ENCODE measurements at regions not wholly inside any gene's neighbourhood (a gene's known extent, or its start where the extent isn't known, plus 50 kb on each side); places are given as distances from the start of the nearest gene placed in this dataset.
A peak's percentile ranks its signal among the peaks of the same experiment; 100 is the strongest.

DNA sequence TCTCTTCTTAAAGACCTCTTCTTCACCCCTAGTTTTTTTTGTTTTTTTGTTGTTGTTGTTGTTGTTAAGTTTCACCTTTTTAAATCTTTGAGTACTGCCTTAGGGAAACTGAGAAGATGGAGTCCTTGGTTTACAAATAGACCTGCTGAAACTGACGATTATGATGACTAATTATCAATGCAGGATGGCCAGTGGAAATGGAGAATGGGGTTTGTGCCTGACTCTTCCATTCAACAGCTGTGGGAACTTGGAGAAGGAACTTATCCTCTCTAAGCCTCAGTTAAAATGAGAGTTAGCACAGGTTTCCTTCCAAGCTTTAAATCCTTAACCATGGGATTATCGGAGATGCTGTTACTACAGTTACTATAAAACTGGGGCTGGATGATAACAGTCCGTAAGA lies 66.7 kb upstream of the PNMA1 start:
- DNase-seq, result no peak

DNA sequence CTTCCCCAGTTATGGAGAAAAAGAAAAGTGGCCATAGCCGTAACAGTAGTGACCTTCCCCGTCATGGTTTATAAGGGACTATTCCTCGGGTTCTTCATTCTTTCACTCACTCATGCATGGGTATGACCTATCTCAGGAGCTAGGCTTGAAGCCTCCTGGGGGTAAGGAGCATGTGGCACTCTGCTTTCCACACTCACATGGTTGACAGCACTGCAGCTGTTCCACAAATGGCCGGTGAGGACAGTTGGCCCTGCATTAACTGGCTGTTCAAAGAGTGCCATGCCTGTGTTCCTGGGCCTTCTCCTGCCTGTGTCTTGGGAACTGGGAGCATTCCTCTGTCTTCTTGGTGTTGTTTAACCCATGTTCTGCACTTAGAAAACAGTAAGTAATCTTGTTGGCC lies 66.2 kb upstream of the PNMA1 start:
- DNase-seq, result no peak

GRCh38 chr14:73778736-73779135 lies 64.6 kb upstream of the PNMA1 start:
- no peak for DNase-seq

- DNase-seq, result peak; percentile 47 to 50
Measured at GRCh38 chr14:73777420-73777819, 63.2 kb upstream of the PNMA1 start.

DNA sequence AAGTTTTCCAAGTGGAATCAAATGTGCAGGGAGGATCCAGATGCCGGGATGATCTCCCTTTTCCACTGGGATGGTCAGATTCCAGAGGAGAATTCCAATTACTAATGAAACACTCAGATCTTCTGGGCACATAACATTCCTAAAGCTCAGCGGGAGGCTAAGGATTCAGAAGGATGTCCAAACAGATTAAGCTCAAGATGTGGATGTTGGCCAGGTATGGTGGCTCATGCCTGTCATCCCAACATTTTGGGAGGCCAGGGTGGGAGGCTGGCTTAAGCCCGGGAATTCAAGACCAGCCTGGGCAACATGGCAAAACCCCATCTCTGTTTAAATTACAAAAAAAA lies 62.0 kb upstream of the PNMA1 start:
- no peak for DNase-seq

DNA sequence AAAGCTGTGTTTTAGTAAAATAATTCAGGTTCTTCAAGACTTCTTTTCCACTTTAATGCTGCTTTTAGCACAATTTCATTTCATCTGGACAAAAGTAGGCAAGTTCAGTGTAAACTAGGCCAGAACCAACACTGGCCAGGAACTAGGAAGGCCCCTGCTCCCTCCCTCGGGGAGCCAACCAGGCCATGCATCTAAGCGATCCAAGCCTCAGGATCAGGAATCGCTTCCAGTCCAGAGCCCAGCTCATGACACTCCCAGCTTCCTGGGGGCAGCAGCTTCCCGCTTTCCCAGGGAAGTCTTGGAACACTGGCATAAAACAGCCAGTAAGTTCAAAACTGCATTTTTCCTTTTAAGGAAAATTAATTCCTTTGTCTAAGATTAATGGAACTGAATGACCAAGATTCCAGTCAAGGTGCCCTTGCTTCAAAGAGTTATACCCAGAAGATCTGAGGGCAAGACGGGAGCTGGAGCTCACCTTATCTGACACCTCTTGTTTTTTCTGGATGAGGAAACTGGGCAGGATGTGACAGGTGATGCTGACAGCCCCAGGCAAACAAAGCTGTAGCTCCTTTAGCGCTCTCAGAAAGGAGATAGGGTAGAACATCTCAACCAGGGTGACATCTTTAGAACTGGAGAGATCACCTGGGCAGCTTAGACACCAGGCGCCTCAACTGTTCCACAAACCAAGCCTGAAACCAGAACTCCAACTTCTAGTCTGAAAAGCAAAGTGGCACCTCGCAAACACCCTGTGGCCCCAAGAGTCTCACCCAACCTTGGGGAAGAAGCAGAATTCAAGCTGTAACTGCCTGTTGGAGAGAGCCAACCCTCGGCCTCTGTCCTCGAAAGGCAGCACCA lies 61.4 kb upstream of the PNMA1 start:
- DNase-seq, result no peak

DNA sequence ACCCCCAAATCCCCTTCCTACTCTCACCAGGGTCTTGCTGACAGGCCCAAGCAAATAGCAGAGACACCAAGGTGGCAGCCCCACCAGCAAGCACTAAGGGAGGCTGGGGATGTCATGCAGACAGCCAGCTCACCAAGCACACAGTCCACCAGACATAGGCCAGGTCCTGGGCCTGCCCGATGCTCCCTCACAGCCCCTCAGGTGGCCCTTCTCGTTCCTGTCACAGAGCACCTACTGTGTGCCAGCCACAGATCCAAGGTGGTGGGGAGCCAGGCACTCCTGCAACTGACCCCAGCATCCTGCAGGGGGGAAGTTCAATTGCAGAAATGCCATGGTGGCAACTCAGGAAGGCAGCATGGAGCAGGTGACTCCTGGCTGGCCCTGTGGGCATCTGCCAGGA lies 60.5 kb upstream of the PNMA1 start:
- DNase-seq, result no peak

- DNase-seq, result no peak
Measured at GRCh38 chr14:73774241-73774570, 60.0 kb upstream of the PNMA1 start.

- no peak for DNase-seq
Measured at GRCh38 chr14:73773441-73774240, 59.5 kb upstream of the PNMA1 start.

- DNase-seq, result peak; percentile 55 to 88
Measured at GRCh38 chr14:73771848-73772638, 57.9 kb upstream of the PNMA1 start.

DNA sequence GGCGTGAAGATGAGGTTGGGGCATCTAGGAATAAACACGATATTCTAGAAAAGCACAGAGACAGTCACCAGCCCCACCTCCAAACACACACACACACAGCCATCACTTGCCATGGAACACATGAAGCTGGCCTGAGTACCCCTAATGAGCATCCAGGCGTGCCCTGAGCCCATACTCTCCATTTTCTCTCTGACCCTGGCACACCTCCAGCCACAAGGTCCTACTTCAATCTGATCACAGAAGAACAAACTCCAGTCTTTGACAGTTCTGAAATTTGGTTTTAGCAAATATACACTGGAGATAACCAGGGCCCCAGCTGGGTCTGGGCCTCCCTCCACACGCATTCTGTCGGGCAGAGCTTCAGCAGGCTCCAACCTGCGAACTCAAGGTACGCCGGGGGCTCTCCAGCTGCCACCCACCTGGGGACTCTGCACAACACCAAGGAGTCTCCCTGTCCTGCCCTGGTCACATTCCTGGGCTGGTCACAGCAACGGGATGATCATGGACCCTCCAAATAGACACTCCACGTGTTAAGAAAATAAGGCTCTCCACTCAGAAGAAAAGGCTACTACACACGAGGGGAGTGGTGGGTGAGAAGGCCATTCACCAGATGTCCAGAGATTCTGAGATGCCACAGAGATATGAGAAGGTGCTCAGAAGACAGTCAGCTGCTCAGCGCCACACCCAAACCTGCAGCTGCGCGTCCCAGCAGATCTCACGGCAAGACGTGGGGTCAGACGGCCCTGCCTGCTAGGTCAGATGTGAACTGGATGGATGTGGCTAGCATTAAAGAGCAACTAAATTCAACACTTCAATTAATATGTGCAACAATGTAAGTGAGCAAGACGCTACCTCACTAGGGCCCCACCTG lies 57.0 kb upstream of the PNMA1 start:
- no peak for DNase-seq

GRCh38 chr14:73768107-73768506 lies 53.9 kb upstream of the PNMA1 start:
- DNase-seq, result no peak

DNA sequence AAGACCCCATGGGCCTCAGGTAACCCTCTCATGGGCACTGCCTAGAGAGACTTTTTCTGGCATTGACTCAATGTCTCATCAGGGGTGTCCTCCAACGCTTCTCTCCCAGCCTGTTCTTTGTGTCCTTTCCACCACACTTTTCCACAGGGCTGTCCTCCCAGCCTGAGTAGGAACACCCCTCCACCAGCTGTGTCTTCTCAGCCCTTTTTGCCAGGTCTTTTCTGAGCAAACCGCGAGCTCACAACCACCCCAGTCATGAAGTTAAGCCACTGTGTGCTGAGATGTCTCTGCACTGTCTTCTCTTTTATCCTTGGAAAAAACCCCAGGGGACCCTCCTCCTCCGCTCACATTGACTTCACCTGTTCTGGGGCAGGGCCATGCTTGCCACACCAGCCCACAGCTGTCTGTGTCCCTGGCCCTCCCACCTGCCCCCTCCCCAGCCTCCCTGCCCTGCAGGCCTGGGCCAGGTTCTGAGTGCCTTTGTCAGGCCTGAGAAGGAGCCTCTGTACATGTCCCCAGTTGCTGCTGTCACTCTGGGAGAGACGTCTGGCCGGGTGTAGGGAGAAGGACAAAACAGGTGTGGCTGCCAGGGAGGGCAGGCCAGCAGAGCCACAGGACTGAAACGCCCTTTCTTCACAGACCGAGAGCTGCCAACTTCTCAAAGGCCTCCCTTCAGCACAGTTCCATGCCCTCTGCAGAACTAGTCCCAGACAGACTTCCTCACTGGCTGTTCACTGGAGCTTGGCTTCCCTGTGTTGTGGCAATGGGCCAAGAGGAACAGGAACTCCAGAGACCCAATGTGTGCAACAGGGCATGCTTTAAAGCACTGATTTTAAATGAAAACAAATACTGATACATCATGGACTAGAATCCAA lies 50.5 kb upstream of the PNMA1 start:
- DNase-seq, result no peak

All from NCI-H526 (cell line).